ENCODE measurements at regions not wholly inside any gene's neighbourhood (a gene's known extent, or its start where the extent isn't known, plus 50 kb on each side); places are given as distances from the start of the nearest gene placed in this dataset.

- ChIA-PET POLR2A (no interaction called here), CTCF (interaction anchor here (1.1 to 1.3 kb wide), 3 partner anchors 13 to 19 kb away, joined by 3 to 4 read pairs (median 3); no protein-coding TSS in a partner anchor)
- Histone ChIP-seq H3K9ac (peak overlapping the region; percentile 53), H3K27ac (ENCODE audit: low read depth in 2 of 2, low read length in 1 of 2) (peak overlapping the region; percentile 62 to 86), H3F3A (replicated peaks; ENCODE audit: insufficient read depth) (peaks cover 35% of the 10 kb centered on the region), H4K20me1 (ENCODE audit: insufficient read depth) (no peaks in the 10 kb centered on the region), H3K36me3 (replicated peaks in 1 of 2; ENCODE audit: control insufficient read depth in 1 of 2, insufficient read depth in 2 of 2, low read length in 1 of 2) (no peaks in the 10 kb centered on the region), H3K9me3 (no peaks in the 10 kb centered on the region), H2AFZ (ENCODE audit: low read depth) (no peak overlapping the region), H3K9me2 (no peaks in the 10 kb centered on the region), H3K27me3 (ENCODE audit: insufficient read depth) (no peaks in the 10 kb centered on the region), H3K4me3 (ENCODE audit: low read depth in 2 of 2, low read length in 1 of 2) (no peak overlapping the region), H3K4me2 (peak overlapping the region; percentile 35; the same call in 1 of the 2 replicates), H3K4me1 (ENCODE audit: control insufficient read depth in 1 of 2, insufficient read depth in 2 of 2, low read depth in 1 of 2, low read length in 1 of 2) (peaks cover 15 to 20% of the 10 kb centered on the region in 2 experiments), H3K79me2 (ENCODE audit: insufficient read depth) (no peaks in the 10 kb centered on the region)
- WGBS (ENCODE audit: low lambda C conversion rate): 0% methylated on average over 1 of the region's 1 CpG
- DNase-seq: peak; percentile 42
- TF ChIP-seq RCOR1 (IDR thresholded peaks at IDR 0.05; ENCODE audit: low read length) (no peak), CHD2 (IDR thresholded peaks at IDR 0.05; ENCODE audit: low read length, partially characterized antibody) (no peak), MEF2A (IDR thresholded peaks at IDR 0.05; ENCODE audit: borderline replicate concordance, low read depth) (peak; percentile 67; the same call in 1 of the 2 replicates), FOXJ3 (CRISPR knock-in tag; IDR thresholded peaks at IDR 0.05) (no peak), MAX (IDR thresholded peaks at IDR 0.05; ENCODE audit: low read depth) (no peak), TAF1 (IDR thresholded peaks at IDR 0.05; ENCODE audit: borderline replicate concordance, low read depth, low read length) (no peak), USF2 (IDR thresholded peaks at IDR 0.05; ENCODE audit: borderline replicate concordance, low read depth, low read length) (no peak), TEAD4 (IDR thresholded peaks at IDR 0.05; ENCODE audit: borderline replicate concordance, insufficient read depth) (peak; percentile 95), SMC3 (IDR thresholded peaks at IDR 0.05; ENCODE audit: low read depth, low read length) (no peak), RXRA (IDR thresholded peaks at IDR 0.05; ENCODE audit: borderline replicate concordance, low read depth) (peak; percentile 83), YY1 (IDR thresholded peaks at IDR 0.05; ENCODE audit: low read depth) (no peak), MXI1 (IDR thresholded peaks at IDR 0.05; ENCODE audit: low read depth, low read length) (no peak), JUND (IDR thresholded peaks at IDR 0.05) (peak; percentile 95), NRF1 (IDR thresholded peaks at IDR 0.05; ENCODE audit: low read depth, low read length) (no peak), NFIC (IDR thresholded peaks at IDR 0.05; ENCODE audit: borderline replicate concordance) (peak; percentile 96), POLR2AphosphoS5 (IDR thresholded peaks at IDR 0.05; ENCODE audit: low read depth, low read length) (peak; percentile 84; the same call in 1 of the 2 replicates), SIN3A (IDR thresholded peaks at IDR 0.05; ENCODE audit: borderline replicate concordance, low read depth, low read length) (peak; percentile 65; the same call in 1 of the 2 replicates), TCF12 (IDR thresholded peaks at IDR 0.05) (peak; percentile 95), FOXM1 (IDR thresholded peaks at IDR 0.05; ENCODE audit: low read depth) (0 out of 2 replicates have a peak, but pooled peaks have one; percentile 32), GABPA (IDR thresholded peaks at IDR 0.05; ENCODE audit: low read depth) (no peak), ELF1 (IDR thresholded peaks at IDR 0.05) (no peak; the same call in 1 of the 2 replicates), FOSL2 (IDR thresholded peaks at IDR 0.05; ENCODE audit: borderline replicate concordance, low read depth) (peak; percentile 81; the same call in 1 of the 2 replicates)
- TF ChIP-seq, protein P1, sequence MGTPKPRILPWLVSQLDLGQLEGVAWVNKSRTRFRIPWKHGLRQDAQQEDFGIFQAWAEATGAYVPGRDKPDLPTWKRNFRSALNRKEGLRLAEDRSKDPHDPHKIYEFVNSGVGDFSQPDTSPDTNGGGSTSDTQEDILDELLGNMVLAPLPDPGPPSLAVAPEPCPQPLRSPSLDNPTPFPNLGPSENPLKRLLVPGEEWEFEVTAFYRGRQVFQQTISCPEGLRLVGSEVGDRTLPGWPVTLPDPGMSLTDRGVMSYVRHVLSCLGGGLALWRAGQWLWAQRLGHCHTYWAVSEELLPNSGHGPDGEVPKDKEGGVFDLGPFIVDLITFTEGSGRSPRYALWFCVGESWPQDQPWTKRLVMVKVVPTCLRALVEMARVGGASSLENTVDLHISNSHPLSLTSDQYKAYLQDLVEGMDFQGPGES (IDR thresholded peaks at IDR 0.05; ENCODE audit: low read depth, low read length): no peak
- TF ChIP-seq, protein P2, sequence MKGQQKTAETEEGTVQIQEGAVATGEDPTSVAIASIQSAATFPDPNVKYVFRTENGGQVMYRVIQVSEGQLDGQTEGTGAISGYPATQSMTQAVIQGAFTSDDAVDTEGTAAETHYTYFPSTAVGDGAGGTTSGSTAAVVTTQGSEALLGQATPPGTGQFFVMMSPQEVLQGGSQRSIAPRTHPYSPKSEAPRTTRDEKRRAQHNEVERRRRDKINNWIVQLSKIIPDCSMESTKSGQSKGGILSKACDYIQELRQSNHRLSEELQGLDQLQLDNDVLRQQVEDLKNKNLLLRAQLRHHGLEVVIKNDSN (IDR thresholded peaks at IDR 0.05; ENCODE audit: borderline replicate concordance, low read depth): no peak
- TF ChIP-seq, protein P3, sequence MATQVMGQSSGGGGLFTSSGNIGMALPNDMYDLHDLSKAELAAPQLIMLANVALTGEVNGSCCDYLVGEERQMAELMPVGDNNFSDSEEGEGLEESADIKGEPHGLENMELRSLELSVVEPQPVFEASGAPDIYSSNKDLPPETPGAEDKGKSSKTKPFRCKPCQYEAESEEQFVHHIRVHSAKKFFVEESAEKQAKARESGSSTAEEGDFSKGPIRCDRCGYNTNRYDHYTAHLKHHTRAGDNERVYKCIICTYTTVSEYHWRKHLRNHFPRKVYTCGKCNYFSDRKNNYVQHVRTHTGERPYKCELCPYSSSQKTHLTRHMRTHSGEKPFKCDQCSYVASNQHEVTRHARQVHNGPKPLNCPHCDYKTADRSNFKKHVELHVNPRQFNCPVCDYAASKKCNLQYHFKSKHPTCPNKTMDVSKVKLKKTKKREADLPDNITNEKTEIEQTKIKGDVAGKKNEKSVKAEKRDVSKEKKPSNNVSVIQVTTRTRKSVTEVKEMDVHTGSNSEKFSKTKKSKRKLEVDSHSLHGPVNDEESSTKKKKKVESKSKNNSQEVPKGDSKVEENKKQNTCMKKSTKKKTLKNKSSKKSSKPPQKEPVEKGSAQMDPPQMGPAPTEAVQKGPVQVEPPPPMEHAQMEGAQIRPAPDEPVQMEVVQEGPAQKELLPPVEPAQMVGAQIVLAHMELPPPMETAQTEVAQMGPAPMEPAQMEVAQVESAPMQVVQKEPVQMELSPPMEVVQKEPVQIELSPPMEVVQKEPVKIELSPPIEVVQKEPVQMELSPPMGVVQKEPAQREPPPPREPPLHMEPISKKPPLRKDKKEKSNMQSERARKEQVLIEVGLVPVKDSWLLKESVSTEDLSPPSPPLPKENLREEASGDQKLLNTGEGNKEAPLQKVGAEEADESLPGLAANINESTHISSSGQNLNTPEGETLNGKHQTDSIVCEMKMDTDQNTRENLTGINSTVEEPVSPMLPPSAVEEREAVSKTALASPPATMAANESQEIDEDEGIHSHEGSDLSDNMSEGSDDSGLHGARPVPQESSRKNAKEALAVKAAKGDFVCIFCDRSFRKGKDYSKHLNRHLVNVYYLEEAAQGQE (IDR thresholded peaks at IDR 0.05; ENCODE audit: low read depth, low read length): no peak
- TF ChIP-seq, protein P4, sequence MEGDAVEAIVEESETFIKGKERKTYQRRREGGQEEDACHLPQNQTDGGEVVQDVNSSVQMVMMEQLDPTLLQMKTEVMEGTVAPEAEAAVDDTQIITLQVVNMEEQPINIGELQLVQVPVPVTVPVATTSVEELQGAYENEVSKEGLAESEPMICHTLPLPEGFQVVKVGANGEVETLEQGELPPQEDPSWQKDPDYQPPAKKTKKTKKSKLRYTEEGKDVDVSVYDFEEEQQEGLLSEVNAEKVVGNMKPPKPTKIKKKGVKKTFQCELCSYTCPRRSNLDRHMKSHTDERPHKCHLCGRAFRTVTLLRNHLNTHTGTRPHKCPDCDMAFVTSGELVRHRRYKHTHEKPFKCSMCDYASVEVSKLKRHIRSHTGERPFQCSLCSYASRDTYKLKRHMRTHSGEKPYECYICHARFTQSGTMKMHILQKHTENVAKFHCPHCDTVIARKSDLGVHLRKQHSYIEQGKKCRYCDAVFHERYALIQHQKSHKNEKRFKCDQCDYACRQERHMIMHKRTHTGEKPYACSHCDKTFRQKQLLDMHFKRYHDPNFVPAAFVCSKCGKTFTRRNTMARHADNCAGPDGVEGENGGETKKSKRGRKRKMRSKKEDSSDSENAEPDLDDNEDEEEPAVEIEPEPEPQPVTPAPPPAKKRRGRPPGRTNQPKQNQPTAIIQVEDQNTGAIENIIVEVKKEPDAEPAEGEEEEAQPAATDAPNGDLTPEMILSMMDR (IDR thresholded peaks at IDR 0.05): no peak
These were observed 271.6 kb upstream of the ZPLD1 start for GRCh38 chr3:102163039-102163817.
